ENCODE measurements at regions not wholly inside any gene's neighbourhood (a gene's known extent, or its start where the extent isn't known, plus 50 kb on each side); places are given as distances from the start of the nearest gene placed in this dataset.

- Histone ChIP-seq H3K9me3 (ENCODE audit: insufficient read depth, low read depth, low read length) (no peaks in the 10 kb centered on the region), H3K4me2 (ENCODE audit: low read length) (no peak overlapping the region), H3K27ac (ENCODE audit: low read depth, low read length) (peak overlapping the region; percentile 10), H3K4me3 (ENCODE audit: insufficient read depth, low read depth, low read length) (no peak overlapping the region), H3K27me3 (ENCODE audit: insufficient read depth, low read length) (no peaks in the 10 kb centered on the region), H3K9ac (ENCODE audit: low read length) (no peak overlapping the region), H3K36me3 (ENCODE audit: insufficient read depth, low read length) (no peaks in the 10 kb centered on the region), H3K4me1 (ENCODE audit: insufficient read depth, low read length) (peaks cover 12% of the 10 kb centered on the region), H2AFZ (ENCODE audit: low read depth, low read length) (no peak overlapping the region), H4K20me1 (ENCODE audit: insufficient read depth, low read length) (no peaks in the 10 kb centered on the region), H3K79me2 (ENCODE audit: insufficient read depth, low read length) (no peaks in the 10 kb centered on the region)
- no peak for TF ChIP-seq EZH2 (IDR thresholded peaks at IDR 0.05; ENCODE audit: insufficient read depth, low read length)
- no peak for TF ChIP-seq CTCF (IDR thresholded peaks at IDR 0.05; ENCODE audit: insufficient read depth, low read depth, low read length)
- FAIRE-seq (no peak), DNase-seq (ENCODE audit: low read depth) (peak; percentile 20)
- H3K4me1 Mint-ChIP-seq (ENCODE audit: low read depth, unreplicated experiment) = peaks cover 12% of the 10 kb centered on the region
- peaks cover 3% of the 10 kb centered on the region for H3K9me3 Mint-ChIP-seq (ENCODE audit: unreplicated experiment)
- H3K27me3 Mint-ChIP-seq (ENCODE audit: low read depth, unreplicated experiment) = no peaks in the 10 kb centered on the region
- peak overlapping the region; percentile 86 for H3K27ac Mint-ChIP-seq (ENCODE audit: unreplicated experiment)
- no peaks in the 10 kb centered on the region for H3K36me3 Mint-ChIP-seq (ENCODE audit: low read depth, unreplicated experiment)
- H3K4me3 Mint-ChIP-seq (ENCODE audit: unreplicated experiment) = no peak overlapping the region
These were observed 198.5 kb upstream of the EGFLAM start for GRCh38 chr5:38059876-38060275.

GRCh38 chr5:38051711-38052511 is 206.4 kb upstream of the EGFLAM start:
- H3K27me3 Mint-ChIP-seq (ENCODE audit: low read depth, unreplicated experiment) = no peaks in the 10 kb centered on the region
- TF ChIP-seq CTCF (IDR thresholded peaks at IDR 0.05; ENCODE audit: insufficient read depth, low read depth, low read length) (no peak), EZH2 (IDR thresholded peaks at IDR 0.05; ENCODE audit: insufficient read depth, low read length) (no peak)
- Histone ChIP-seq H2AFZ (ENCODE audit: low read depth, low read length) (no peak overlapping the region), H3K27ac (ENCODE audit: low read depth, low read length) (no peak overlapping the region), H3K4me1 (ENCODE audit: insufficient read depth, low read length) (no peaks in the 10 kb centered on the region), H3K79me2 (ENCODE audit: insufficient read depth, low read length) (no peaks in the 10 kb centered on the region), H3K9ac (ENCODE audit: low read length) (no peak overlapping the region), H3K4me2 (ENCODE audit: low read length) (no peak overlapping the region), H3K27me3 (ENCODE audit: insufficient read depth, low read length) (no peaks in the 10 kb centered on the region), H3K4me3 (ENCODE audit: insufficient read depth, low read depth, low read length) (no peak overlapping the region), H3K36me3 (ENCODE audit: insufficient read depth, low read length) (no peaks in the 10 kb centered on the region), H3K9me3 (ENCODE audit: insufficient read depth, low read depth, low read length) (no peaks in the 10 kb centered on the region), H4K20me1 (ENCODE audit: insufficient read depth, low read length) (no peaks in the 10 kb centered on the region)
- peaks cover 6% of the 10 kb centered on the region for H3K4me1 Mint-ChIP-seq (ENCODE audit: low read depth, unreplicated experiment)
- no peaks in the 10 kb centered on the region for H3K9me3 Mint-ChIP-seq (ENCODE audit: unreplicated experiment)
- DNase-seq (ENCODE audit: low read depth) (no peak), FAIRE-seq (no peak)
- no peaks in the 10 kb centered on the region for H3K36me3 Mint-ChIP-seq (ENCODE audit: low read depth, unreplicated experiment)
- H3K4me3 Mint-ChIP-seq (ENCODE audit: unreplicated experiment) = no peak overlapping the region
- H3K27ac Mint-ChIP-seq (ENCODE audit: unreplicated experiment) = no peak overlapping the region

GRCh38 chr5:38048400-38048799 is 208.6 kb upstream of the GDNF start:
- Histone ChIP-seq H3K27me3 (ENCODE audit: insufficient read depth, low read length) (no peaks in the 10 kb centered on the region), H2AFZ (ENCODE audit: low read depth, low read length) (no peak overlapping the region), H3K4me3 (ENCODE audit: insufficient read depth, low read depth, low read length) (no peak overlapping the region), H3K36me3 (ENCODE audit: insufficient read depth, low read length) (no peaks in the 10 kb centered on the region), H4K20me1 (ENCODE audit: insufficient read depth, low read length) (no peaks in the 10 kb centered on the region), H3K9me3 (ENCODE audit: insufficient read depth, low read depth, low read length) (no peaks in the 10 kb centered on the region), H3K4me1 (ENCODE audit: insufficient read depth, low read length) (no peaks in the 10 kb centered on the region), H3K9ac (ENCODE audit: low read length) (no peak overlapping the region), H3K27ac (ENCODE audit: low read depth, low read length) (no peak overlapping the region), H3K4me2 (ENCODE audit: low read length) (no peak overlapping the region), H3K79me2 (ENCODE audit: insufficient read depth, low read length) (no peaks in the 10 kb centered on the region)
- no peak for DNase-seq (ENCODE audit: low read depth)
- TF ChIP-seq CTCF (IDR thresholded peaks at IDR 0.05; ENCODE audit: insufficient read depth, low read depth, low read length) = no peak
- TF ChIP-seq EZH2 (IDR thresholded peaks at IDR 0.05; ENCODE audit: insufficient read depth, low read length) = no peak
- no peaks in the 10 kb centered on the region for H3K9me3 Mint-ChIP-seq (ENCODE audit: unreplicated experiment)
- H3K4me3 Mint-ChIP-seq (ENCODE audit: unreplicated experiment) = no peak overlapping the region
- H3K36me3 Mint-ChIP-seq (ENCODE audit: low read depth, unreplicated experiment) = no peaks in the 10 kb centered on the region
- no peak overlapping the region for H3K27ac Mint-ChIP-seq (ENCODE audit: unreplicated experiment)
- no peak for FAIRE-seq
- H3K4me1 Mint-ChIP-seq (ENCODE audit: low read depth, unreplicated experiment) = peaks cover 6% of the 10 kb centered on the region
- H3K27me3 Mint-ChIP-seq (ENCODE audit: low read depth, unreplicated experiment) = no peaks in the 10 kb centered on the region
